ENCODE measurements at regions not wholly inside any gene's neighbourhood (a gene's known extent, or its start where the extent isn't known, plus 50 kb on each side); places are given as distances from the start of the nearest gene placed in this dataset.

DNA sequence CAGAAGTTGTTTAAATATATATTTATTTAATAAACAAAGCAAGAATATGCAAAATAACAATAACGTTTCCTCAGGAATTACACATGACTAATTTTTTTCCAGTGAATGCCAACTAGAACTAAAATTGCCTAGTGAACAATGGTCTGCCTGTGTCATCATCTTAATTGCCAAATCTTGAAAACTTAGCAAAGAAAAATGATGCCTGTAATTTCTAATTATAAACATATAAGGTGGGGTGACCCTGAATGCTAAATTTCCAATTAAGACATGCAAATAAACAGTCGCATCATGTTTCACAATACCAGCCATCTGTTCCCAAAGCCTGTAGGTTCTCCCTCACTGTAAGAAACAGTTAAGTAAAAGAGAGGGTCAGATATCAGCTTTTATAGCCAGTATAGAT is 67.6 kb upstream of the PLCL2 start:
- H3K27me3 ChIP-seq (ENCODE audit: insufficient read depth, low read length, poor library complexity, severe bottlenecking), result no peaks in the 10 kb centered on the region
- Mint-ChIP-seq H3K4me3 (no peak overlapping the region), H3K36me3 (peaks cover 0 to 2% (median 0%) of the 10 kb centered on the region in 3 donors), H3K4me1 (peaks cover 3% of the 10 kb centered on the region in 3 donors), H3K9me3 (peaks cover 0 to 4% (median 0%) of the 10 kb centered on the region in 5 donors), H3K27me3 (peaks cover 0 to 3% of the 10 kb centered on the region in 2 donors), H3K27ac (no peak overlapping the region)
- ChIA-PET POLR2A (no interaction called here), CTCF (no interaction called here)
- no peaks in the 10 kb centered on the region for H3K36me3 ChIP-seq (ENCODE audit: insufficient read depth, low read length)
- H3K9me3 ChIP-seq (ENCODE audit: low read length), result no peaks in the 10 kb centered on the region
- H3K4me3 ChIP-seq (ENCODE audit: low read length), result no peak overlapping the region
- no peaks in the 10 kb centered on the region for H3K4me1 ChIP-seq (ENCODE audit: insufficient read depth, low read length)
- no peak overlapping the region for H3K27ac ChIP-seq (ENCODE audit: low read depth, low read length)
- no peak for DNase-seq

DNA sequence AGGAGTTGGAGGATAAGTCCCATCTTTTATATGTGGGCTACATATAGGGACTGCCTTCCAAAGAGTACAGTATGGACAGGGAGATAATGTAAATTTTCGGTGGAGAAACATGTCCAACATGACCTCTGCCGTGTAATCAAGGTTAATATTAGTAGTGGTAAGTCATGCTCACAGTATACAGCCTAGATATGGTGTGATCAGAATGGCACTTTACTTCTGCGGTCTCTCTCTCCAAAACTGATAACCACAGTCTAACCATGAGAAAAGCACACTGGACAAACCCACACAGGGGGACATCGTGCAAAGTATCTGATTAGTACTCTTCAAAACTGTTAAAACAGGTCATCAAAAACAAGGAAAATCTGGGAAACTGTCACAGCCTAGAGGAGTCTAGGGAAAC is 66.6 kb upstream of the PLCL2 start:
- peaks cover 4 to 8% (median 6%) of the 10 kb centered on the region in 3 donors for H3K4me1 Mint-ChIP-seq
- no peak overlapping the region for H3K4me3 ChIP-seq (ENCODE audit: low read length)
- H3K36me3 Mint-ChIP-seq, result peaks cover 0 to 2% (median 0%) of the 10 kb centered on the region in 3 donors
- peaks cover 3% of the 10 kb centered on the region for H3K4me1 ChIP-seq (ENCODE audit: insufficient read depth, low read length)
- no peaks in the 10 kb centered on the region for H3K27me3 ChIP-seq (ENCODE audit: insufficient read depth, low read length, poor library complexity, severe bottlenecking)
- no peak for DNase-seq
- H3K9me3 ChIP-seq (ENCODE audit: low read length), result no peaks in the 10 kb centered on the region
- no peak overlapping the region for H3K27ac Mint-ChIP-seq
- CTCF ChIA-PET, result no interaction called here
- H3K27me3 Mint-ChIP-seq, result peaks cover 0 to 3% of the 10 kb centered on the region in 2 donors
- POLR2A ChIA-PET, result no interaction called here
- H3K9me3 Mint-ChIP-seq, result peaks cover 0 to 4% (median 0%) of the 10 kb centered on the region in 5 donors
- H3K36me3 ChIP-seq (ENCODE audit: insufficient read depth, low read length), result no peaks in the 10 kb centered on the region
- H3K27ac ChIP-seq (ENCODE audit: low read depth, low read length), result no peak overlapping the region
- no peak overlapping the region for H3K4me3 Mint-ChIP-seq

GRCh38 chr3:16818945-16819344 is 65.8 kb upstream of the PLCL2 start:
- Mint-ChIP-seq H3K36me3 (peaks cover 0 to 2% (median 0%) of the 10 kb centered on the region in 3 donors), H3K9me3 (peaks cover 0 to 4% (median 0%) of the 10 kb centered on the region in 5 donors), H3K4me3 (no peak overlapping the region), H3K4me1 (peaks cover 11 to 14% (median 13%) of the 10 kb centered on the region in 3 donors), H3K27ac (no peak overlapping the region), H3K27me3 (peaks cover 0 to 3% of the 10 kb centered on the region in 2 donors)
- no peak overlapping the region for H3K4me3 ChIP-seq (ENCODE audit: low read length)
- peaks cover 10% of the 10 kb centered on the region for H3K4me1 ChIP-seq (ENCODE audit: insufficient read depth, low read length)
- ChIA-PET CTCF (no interaction called here), POLR2A (no interaction called here)
- no peaks in the 10 kb centered on the region for H3K27me3 ChIP-seq (ENCODE audit: insufficient read depth, low read length, poor library complexity, severe bottlenecking)
- no peaks in the 10 kb centered on the region for H3K9me3 ChIP-seq (ENCODE audit: low read length)
- no peaks in the 10 kb centered on the region for H3K36me3 ChIP-seq (ENCODE audit: insufficient read depth, low read length)
- DNase-seq, result no peak
- no peak overlapping the region for H3K27ac ChIP-seq (ENCODE audit: low read depth, low read length)

DNA sequence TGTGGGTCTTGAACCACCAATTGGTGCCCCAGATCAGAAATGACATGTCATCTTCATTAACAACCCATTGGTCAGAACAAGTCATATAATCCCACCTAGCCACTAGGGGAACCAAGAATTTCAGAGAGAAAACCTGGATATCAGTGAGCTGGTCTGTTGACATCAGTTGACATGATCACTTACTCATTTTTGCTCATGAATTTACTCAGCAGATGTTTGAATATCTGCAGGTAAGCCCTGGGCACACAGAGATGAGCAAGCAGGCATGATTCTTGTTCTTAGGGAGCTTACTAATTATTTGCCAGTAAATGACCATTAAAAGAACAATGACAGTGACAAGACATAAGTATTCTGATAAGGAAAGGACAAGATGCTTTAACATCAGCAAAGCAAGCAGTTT is 64.3 kb upstream of the PLCL2 start:
- H3K9me3 Mint-ChIP-seq, result peaks cover 0 to 4% (median 0%) of the 10 kb centered on the region in 5 donors
- no peak overlapping the region for H3K4me3 Mint-ChIP-seq
- no peak overlapping the region for H3K27ac Mint-ChIP-seq
- Histone ChIP-seq H3K4me1 (ENCODE audit: insufficient read depth, low read length) (peaks cover 24% of the 10 kb centered on the region), H3K27me3 (ENCODE audit: insufficient read depth, low read length, poor library complexity, severe bottlenecking) (no peaks in the 10 kb centered on the region), H3K4me3 (ENCODE audit: low read length) (no peak overlapping the region), H3K36me3 (ENCODE audit: insufficient read depth, low read length) (no peaks in the 10 kb centered on the region), H3K9me3 (ENCODE audit: low read length) (no peaks in the 10 kb centered on the region), H3K27ac (ENCODE audit: low read depth, low read length) (no peak overlapping the region)
- H3K27me3 Mint-ChIP-seq, result peaks cover 0 to 3% of the 10 kb centered on the region in 2 donors
- no peaks in the 10 kb centered on the region for H3K36me3 Mint-ChIP-seq
- H3K4me1 Mint-ChIP-seq, result peaks cover 22 to 24% (median 24%) of the 10 kb centered on the region in 3 donors
- ChIA-PET POLR2A (no interaction called here), CTCF (no interaction called here)
- DNase-seq, result no peak

DNA sequence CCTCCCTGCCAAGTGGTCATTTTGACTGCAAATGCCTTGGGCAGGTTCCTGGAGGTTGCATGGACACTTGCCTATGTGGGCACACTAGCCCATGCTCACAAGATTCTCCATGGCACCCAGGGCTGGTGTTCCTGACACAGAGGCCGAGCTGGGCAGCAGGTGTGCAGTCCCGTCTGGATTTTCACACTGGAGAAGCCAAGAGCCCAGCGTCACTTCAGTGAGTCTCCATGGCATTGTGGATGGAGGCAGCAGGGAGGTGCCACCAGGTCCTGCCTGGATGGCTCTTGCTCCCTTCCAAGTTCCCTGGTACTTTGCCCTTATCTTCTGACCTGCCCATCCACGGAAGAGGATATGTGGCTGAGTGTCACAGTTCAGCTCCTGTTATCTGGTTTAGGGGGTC is 63.7 kb upstream of the PLCL2 start:
- Mint-ChIP-seq H3K4me3 (no peak overlapping the region), H3K4me1 (peaks cover 22 to 24% (median 24%) of the 10 kb centered on the region in 3 donors), H3K27ac (peak overlapping the region in 1 of 8 donors; percentile 31), H3K27me3 (peaks cover 0 to 2% of the 10 kb centered on the region in 2 donors), H3K36me3 (no peaks in the 10 kb centered on the region), H3K9me3 (peaks cover 0 to 4% (median 0%) of the 10 kb centered on the region in 5 donors)
- Histone ChIP-seq H3K9me3 (ENCODE audit: low read length) (no peaks in the 10 kb centered on the region), H3K4me3 (ENCODE audit: low read length) (no peak overlapping the region), H3K27me3 (ENCODE audit: insufficient read depth, low read length, poor library complexity, severe bottlenecking) (no peaks in the 10 kb centered on the region), H3K27ac (ENCODE audit: low read depth, low read length) (no peak overlapping the region), H3K36me3 (ENCODE audit: insufficient read depth, low read length) (no peaks in the 10 kb centered on the region), H3K4me1 (ENCODE audit: insufficient read depth, low read length) (peaks cover 24% of the 10 kb centered on the region)
- DNase-seq, result no peak
- ChIA-PET CTCF (no interaction called here), POLR2A (no interaction called here)

DNA sequence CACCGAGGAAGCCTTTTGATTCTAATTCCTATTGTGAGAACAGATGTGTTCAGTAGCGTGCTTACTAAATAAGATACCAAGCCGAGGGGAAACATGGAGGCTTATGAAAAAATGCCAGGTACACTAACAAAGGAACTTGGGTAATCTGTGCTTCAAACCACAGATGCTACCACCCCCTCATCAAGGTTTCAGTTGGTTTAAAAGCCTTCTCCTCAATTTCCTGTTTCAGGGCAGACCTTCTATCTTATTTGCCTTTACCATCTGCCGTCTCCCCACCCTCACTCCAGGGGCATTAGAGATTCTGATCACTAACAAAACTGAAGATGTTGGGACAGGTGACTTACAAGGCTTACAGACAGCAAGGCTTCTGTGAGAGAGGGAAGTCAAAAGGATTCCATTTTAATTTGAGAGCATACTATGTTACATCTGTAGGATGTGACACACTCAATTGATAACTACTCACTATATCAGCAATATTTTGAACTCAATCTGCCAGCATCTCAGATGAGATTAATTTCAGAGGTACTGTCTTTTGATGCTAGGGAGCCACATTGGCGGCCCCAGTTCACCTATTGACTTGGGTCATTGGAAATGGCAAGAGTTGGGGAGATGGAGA is 60.6 kb upstream of the PLCL2 start:
- DNase-seq, result peak in 2 of 5 donors; percentile 43 to 60
- Histone ChIP-seq H3K9me3 (ENCODE audit: low read length) (no peaks in the 10 kb centered on the region), H3K4me1 (ENCODE audit: insufficient read depth, low read length) (peaks cover 24% of the 10 kb centered on the region), H3K4me3 (ENCODE audit: low read length) (peak overlapping the region; percentile 31), H3K27me3 (ENCODE audit: insufficient read depth, low read length, poor library complexity, severe bottlenecking) (no peaks in the 10 kb centered on the region), H3K27ac (ENCODE audit: low read depth, low read length) (no peak overlapping the region), H3K36me3 (ENCODE audit: insufficient read depth, low read length) (no peaks in the 10 kb centered on the region)
- POLR2A ChIA-PET, result no interaction called here
- Mint-ChIP-seq H3K27ac (peak overlapping the region; percentile 6 to 85 (median 70)), H3K36me3 (no peaks in the 10 kb centered on the region), H3K4me1 (peaks cover 26 to 34% (median 32%) of the 10 kb centered on the region in 3 donors), H3K9me3 (peaks cover 0 to 2% (median 0%) of the 10 kb centered on the region in 5 donors), H3K27me3 (no peaks in the 10 kb centered on the region), H3K4me3 (peak overlapping the region in 6 of 7 donors; percentile 59 to 75 (median 68))
- CTCF ChIA-PET, result interaction anchor here (1.0 to 1.4 kb wide), 2 partner anchors 18 to 60 kb away, joined by 3 to 4 read pairs; partner anchors contain the start of gene PLCL2

GRCh38 chr3:16825617-16826204 is 59.0 kb upstream of the PLCL2 start:
- no peaks in the 10 kb centered on the region for H3K9me3 ChIP-seq (ENCODE audit: low read length)
- no peak overlapping the region for H3K4me3 ChIP-seq (ENCODE audit: low read length)
- H3K27ac ChIP-seq (ENCODE audit: low read depth, low read length), result no peak overlapping the region
- peaks cover 24% of the 10 kb centered on the region for H3K4me1 ChIP-seq (ENCODE audit: insufficient read depth, low read length)
- Mint-ChIP-seq H3K36me3 (no peaks in the 10 kb centered on the region), H3K9me3 (no peaks in the 10 kb centered on the region), H3K4me3 (no peak overlapping the region), H3K27ac (no peak overlapping the region), H3K4me1 (peaks cover 27 to 35% (median 32%) of the 10 kb centered on the region in 3 donors), H3K27me3 (no peaks in the 10 kb centered on the region)
- no peaks in the 10 kb centered on the region for H3K36me3 ChIP-seq (ENCODE audit: insufficient read depth, low read length)
- POLR2A ChIA-PET, result no interaction called here
- CTCF ChIA-PET, result interaction anchor here (1.3 kb wide), 1 partner anchor 59 kb away, joined by 5 read pairs; the partner anchor contains the start of gene PLCL2
- no peaks in the 10 kb centered on the region for H3K27me3 ChIP-seq (ENCODE audit: insufficient read depth, low read length, poor library complexity, severe bottlenecking)
- DNase-seq, result no peak

DNA sequence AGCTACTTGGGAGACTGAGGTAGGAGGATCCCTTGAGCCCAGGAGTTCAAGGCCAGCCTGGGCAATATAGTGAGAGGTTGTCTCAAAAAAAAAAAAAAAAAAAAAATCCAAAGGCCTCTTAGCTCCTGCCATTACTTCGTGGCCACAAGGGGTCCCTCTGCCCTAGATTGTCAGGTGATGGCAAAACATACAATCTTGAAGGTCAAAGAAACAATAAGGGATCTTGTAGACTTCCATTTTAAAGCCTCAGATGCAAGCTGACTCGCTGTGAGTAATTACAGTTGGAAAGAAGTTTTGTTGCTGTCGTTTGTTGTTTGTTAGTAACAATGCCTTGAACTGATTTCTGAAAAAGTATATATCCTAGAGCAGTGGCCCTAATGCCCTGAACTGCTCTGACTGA is 55.9 kb upstream of the PLCL2 start:
- H3K4me3 ChIP-seq (ENCODE audit: low read length), result no peak overlapping the region
- no peaks in the 10 kb centered on the region for H3K9me3 Mint-ChIP-seq
- H3K4me1 ChIP-seq (ENCODE audit: insufficient read depth, low read length), result peaks cover 16% of the 10 kb centered on the region
- no peaks in the 10 kb centered on the region for H3K27me3 Mint-ChIP-seq
- H3K4me1 Mint-ChIP-seq, result peaks cover 16 to 33% (median 25%) of the 10 kb centered on the region in 3 donors
- H3K27ac Mint-ChIP-seq, result peak overlapping the region in 1 of 8 donors; percentile 36
- ChIA-PET POLR2A (interaction anchor here (0.6 to 1.1 kb wide), 3 partner anchors 13 to 399 kb away, joined by 3 to 4 read pairs (median 4); no protein-coding TSS in a partner anchor), CTCF (interaction anchor here (0.7 to 2.1 kb wide), 21 partner anchors 8 to 411 kb away, joined by 3 to 12 read pairs (median 3); partner anchors contain the start of gene PLCL2)
- H3K9me3 ChIP-seq (ENCODE audit: low read length), result no peaks in the 10 kb centered on the region
- H3K4me3 Mint-ChIP-seq, result no peak overlapping the region
- no peaks in the 10 kb centered on the region for H3K27me3 ChIP-seq (ENCODE audit: insufficient read depth, low read length, poor library complexity, severe bottlenecking)
- H3K36me3 Mint-ChIP-seq, result no peaks in the 10 kb centered on the region
- H3K36me3 ChIP-seq (ENCODE audit: insufficient read depth, low read length), result no peaks in the 10 kb centered on the region
- H3K27ac ChIP-seq (ENCODE audit: low read depth, low read length), result no peak overlapping the region
- DNase-seq, result peak; percentile 30 to 77 (median 34)

All from CD8-positive, alpha-beta memory T cell (primary cell).